Breast epithelium (tissue), 4 donors: ENCODE measurements at regions not wholly inside any gene's neighbourhood (a gene's known extent, or its start where the extent isn't known, plus 50 kb on each side); places are given as distances from the start of the nearest gene placed in this dataset.
A peak's percentile ranks its signal among the peaks of the same experiment; 100 is the strongest.

Experiments
- DNase-seq, 2 donors: peaks; one replicate each; pipeline ENCODE4 v3.0.0-alpha.2; 2019; ENCODE audit warnings: low spot score in 2 of 2
- H3K27ac ChIP-seq, 2 donors: fragments of 200-600 bp; sonication (generic) in 1 of 2; one replicate each; pipeline ENCODE4 v1.5.1; 2016 to 2019; ENCODE audit warnings: mild to moderate bottlenecking in 1 of 2
- H3K27me3 ChIP-seq, 2 donors: fragments of 200-600 bp; sonication (generic) in 1 of 2; one replicate each; pipeline versions ENCODE4 v1.5.1 to v1.6.0; 2017 to 2019; ENCODE audit warnings: control low read depth in 1 of 2, mild to moderate bottlenecking in 1 of 2
- H3K36me3 ChIP-seq: fragments of 200-600 bp; one replicate; pipeline ENCODE4 v1.5.1; 2019
- H3K4me1 ChIP-seq, 2 donors: fragments of 200-600 bp; sonication (generic); one replicate each; pipeline ENCODE4 v1.5.1; 2016 to 2019; ENCODE audit warnings: control low read depth in 1 of 2
- H3K4me3 ChIP-seq, 3 donors: fragments of 200-600 bp; sonication (generic); 1 replicate in 2 of 3; 2 replicates in 1 of 3; pipeline ENCODE4 v1.5.1; 2016 to 2019; ENCODE audit warnings: mild to moderate bottlenecking in 3 of 3, moderate library complexity in 2 of 3
- H3K9me3 ChIP-seq, 2 donors: fragments of 200-600 bp; sonication (generic) in 1 of 2; one replicate each; pipeline ENCODE4 v1.5.1; 2016 to 2019; ENCODE audit warnings: control low read depth in 1 of 2
- POLR2A ChIP-seq: fragments of 450-650 bp; IDR thresholded peaks from one replicate; pipeline ENCODE4 v1.6.1; 2016; ENCODE audit warnings: antibody characterized with exemption, mild to moderate bottlenecking, moderate library complexity
- POLR2AphosphoS5 ChIP-seq, 3 donors: sonication (generic); formaldehyde crosslinking; IDR thresholded peaks; one replicate each; pipeline ENCODE4 v1.6.1; 2017; ENCODE audit warnings: antibody characterized with exemption in 3 of 3
- intact Hi-C: fragments of 100-400 bp; cut with DNase I; formaldehyde crosslinking; loops from one replicate; pipeline ENCODE4 v1.15.1; 2023; ENCODE audit warnings: low total_unique reads
- TF ChIP-seq, protein P1 (sequence below), 3 donors: fragments of 450-650 bp; IDR thresholded peaks; one replicate each; pipeline ENCODE4 v1.5.1; 2016 to 2017; ENCODE audit warnings: antibody characterized with exemption in 3 of 3, mild to moderate bottlenecking in 3 of 3, moderate library complexity in 3 of 3

DNA sequence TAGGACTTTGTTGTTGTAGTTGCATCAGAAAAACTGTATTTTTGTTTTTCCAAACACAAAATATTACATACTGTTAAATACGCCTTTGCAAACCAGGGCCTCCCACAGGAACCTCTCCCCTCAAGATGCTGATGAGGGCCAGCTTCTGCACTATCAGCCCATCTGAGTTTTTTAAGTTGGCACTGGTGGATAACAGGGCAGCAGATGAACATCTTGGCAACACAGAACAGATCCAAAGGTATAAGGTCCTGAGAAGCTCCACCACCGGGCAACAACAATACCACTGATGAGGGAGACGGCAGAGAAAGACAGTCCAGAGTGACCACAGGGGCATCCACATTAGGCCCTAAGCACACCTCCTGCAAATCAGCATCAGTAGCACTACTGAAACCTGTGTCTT lies 177.7 kb downstream of the DLL1 start:
- DNase-seq, result peak in 1 of 2 donors; percentile 20
- Histone ChIP-seq H3K9me3 (peaks cover 0 to 3% of the 10 kb centered on the region in 2 donors), H3K4me1 (no peaks in the 10 kb centered on the region), H3K4me3 (no peak overlapping the region), H3K27ac (no peak overlapping the region), H3K27me3 (no peaks in the 10 kb centered on the region), H3K36me3 (no peaks in the 10 kb centered on the region)
- no peak for TF ChIP-seq POLR2A
- no peak for TF ChIP-seq POLR2AphosphoS5 (IDR thresholded peaks at IDR 0.05)
- TF ChIP-seq, protein P1, sequence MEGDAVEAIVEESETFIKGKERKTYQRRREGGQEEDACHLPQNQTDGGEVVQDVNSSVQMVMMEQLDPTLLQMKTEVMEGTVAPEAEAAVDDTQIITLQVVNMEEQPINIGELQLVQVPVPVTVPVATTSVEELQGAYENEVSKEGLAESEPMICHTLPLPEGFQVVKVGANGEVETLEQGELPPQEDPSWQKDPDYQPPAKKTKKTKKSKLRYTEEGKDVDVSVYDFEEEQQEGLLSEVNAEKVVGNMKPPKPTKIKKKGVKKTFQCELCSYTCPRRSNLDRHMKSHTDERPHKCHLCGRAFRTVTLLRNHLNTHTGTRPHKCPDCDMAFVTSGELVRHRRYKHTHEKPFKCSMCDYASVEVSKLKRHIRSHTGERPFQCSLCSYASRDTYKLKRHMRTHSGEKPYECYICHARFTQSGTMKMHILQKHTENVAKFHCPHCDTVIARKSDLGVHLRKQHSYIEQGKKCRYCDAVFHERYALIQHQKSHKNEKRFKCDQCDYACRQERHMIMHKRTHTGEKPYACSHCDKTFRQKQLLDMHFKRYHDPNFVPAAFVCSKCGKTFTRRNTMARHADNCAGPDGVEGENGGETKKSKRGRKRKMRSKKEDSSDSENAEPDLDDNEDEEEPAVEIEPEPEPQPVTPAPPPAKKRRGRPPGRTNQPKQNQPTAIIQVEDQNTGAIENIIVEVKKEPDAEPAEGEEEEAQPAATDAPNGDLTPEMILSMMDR (IDR thresholded peaks at IDR 0.05), result no peak
- intact Hi-C loops, result no loop called here

DNA sequence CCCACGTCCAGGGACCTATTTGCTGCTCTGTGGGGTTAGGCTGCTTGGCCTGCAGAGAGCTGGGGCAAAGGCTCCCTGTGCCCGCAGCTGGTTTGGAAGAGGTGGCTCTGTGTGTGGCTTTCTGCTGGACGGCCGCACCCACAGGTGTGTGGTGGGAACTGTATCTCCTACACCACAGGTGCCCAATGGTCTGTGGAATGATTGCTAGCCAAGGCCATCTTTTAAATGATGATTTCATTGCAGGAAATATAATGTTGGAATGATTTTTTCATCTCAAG lies 178.4 kb downstream of the DLL1 start:
- H3K27me3 ChIP-seq, result peaks cover 0 to 3% of the 10 kb centered on the region in 2 donors
- H3K27ac ChIP-seq, result no peak overlapping the region
- DNase-seq, result peak in 1 of 2 donors; percentile 9
- H3K4me1 ChIP-seq, result no peaks in the 10 kb centered on the region
- H3K36me3 ChIP-seq, result no peaks in the 10 kb centered on the region
- peaks cover 0 to 3% of the 10 kb centered on the region in 2 donors for H3K9me3 ChIP-seq
- TF ChIP-seq, protein P1 (IDR thresholded peaks at IDR 0.05), result no peak
- TF ChIP-seq POLR2A (no peak), POLR2AphosphoS5 (IDR thresholded peaks at IDR 0.05) (no peak)
- no peak overlapping the region for H3K4me3 ChIP-seq
- intact Hi-C loops, result no loop called here

DNA sequence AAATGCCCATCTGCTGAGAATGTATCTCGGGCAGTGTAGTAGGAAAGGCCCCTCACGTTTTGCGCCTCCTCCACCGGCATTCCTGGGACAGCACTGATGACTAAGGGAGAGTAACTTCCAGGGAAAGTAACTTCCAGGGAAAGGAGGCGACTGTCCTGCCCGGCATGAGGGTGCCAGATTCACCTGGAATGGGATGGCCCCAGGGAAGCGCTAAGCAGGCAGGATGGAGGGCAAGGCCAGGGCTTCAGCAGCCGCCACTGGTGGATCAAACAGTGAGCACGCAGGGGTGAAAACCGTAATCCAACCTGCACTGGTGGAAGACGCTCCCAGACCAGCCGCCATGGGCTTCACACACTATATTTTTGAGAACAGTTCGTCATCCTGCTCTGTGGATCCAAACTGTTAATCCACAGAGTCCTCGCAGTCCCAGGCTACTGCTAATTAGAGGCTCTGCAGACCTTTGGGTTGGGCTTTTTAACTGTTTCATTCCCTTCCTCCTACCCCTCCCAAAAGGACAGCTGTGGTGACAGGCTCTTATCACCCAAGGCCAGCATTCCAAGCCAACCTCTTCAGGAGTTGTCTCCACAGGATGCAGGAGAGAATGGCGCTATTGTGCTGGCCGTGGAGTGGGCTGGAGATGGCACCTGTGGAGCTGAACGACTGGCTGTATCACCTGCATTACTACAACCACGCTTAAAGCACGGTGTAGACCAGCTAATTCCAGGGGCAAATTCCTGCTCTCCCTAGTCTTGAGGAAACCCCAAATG lies 178.9 kb downstream of the DLL1 start:
- intact Hi-C loops, result no loop called here
- TF ChIP-seq, protein P1 (IDR thresholded peaks at IDR 0.05), result no peak
- no peak for TF ChIP-seq POLR2AphosphoS5 (IDR thresholded peaks at IDR 0.05)
- no peak for TF ChIP-seq POLR2A
- Histone ChIP-seq H3K9me3 (peaks cover 0 to 3% of the 10 kb centered on the region in 2 donors), H3K36me3 (no peaks in the 10 kb centered on the region), H3K27ac (no peak overlapping the region), H3K4me1 (no peaks in the 10 kb centered on the region), H3K27me3 (peaks cover 0 to 3% of the 10 kb centered on the region in 2 donors), H3K4me3 (no peak overlapping the region)
- DNase-seq, result peak in 1 of 2 donors; percentile 22

DNA sequence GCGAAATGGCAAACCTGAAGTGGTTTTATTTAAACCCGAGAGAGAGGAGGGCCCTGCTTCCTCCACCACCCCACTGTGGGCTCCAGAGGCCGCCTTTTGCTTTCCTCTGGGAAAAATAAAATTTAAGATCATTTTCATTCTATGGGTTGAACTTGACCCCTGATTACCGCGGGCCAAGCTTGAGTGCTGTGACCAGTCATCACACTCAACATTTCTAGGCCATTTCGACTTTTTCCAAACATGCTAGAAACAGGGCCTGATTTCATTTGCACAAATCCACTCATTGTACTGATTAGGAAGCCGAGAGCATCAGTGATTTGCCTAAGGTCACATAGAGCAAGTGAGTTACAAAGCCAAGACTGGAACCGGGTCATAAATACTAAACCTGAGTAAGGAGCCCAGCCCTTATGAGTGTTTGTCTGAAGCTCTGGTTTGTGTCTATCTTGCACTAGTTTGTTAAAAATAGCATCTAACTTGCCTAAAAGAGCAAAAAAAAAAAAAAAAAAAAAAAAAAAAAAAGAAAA lies 179.7 kb downstream of the DLL1 start:
- H3K36me3 ChIP-seq, result no peaks in the 10 kb centered on the region
- no peak for TF ChIP-seq POLR2A
- no peak for TF ChIP-seq POLR2AphosphoS5 (IDR thresholded peaks at IDR 0.05)
- TF ChIP-seq, protein P1 (IDR thresholded peaks at IDR 0.05), result no peak
- no peak overlapping the region for H3K27ac ChIP-seq
- no peaks in the 10 kb centered on the region for H3K4me1 ChIP-seq
- H3K27me3 ChIP-seq, result peaks cover 0 to 3% of the 10 kb centered on the region in 2 donors
- DNase-seq, result peak in 1 of 2 donors; percentile 27
- no peak overlapping the region for H3K4me3 ChIP-seq
- intact Hi-C loops, result no loop called here
- peaks cover 0 to 3% of the 10 kb centered on the region in 2 donors for H3K9me3 ChIP-seq
